HG02840 (cell line): ENCODE measurements at regions not wholly inside any gene's neighbourhood (a gene's known extent, or its start where the extent isn't known, plus 50 kb on each side); places are given as distances from the start of the nearest gene placed in this dataset.
A peak's percentile ranks its signal among the peaks of the same experiment; 100 is the strongest.

Experiments used
- ATAC-seq: cut with Tn5 transposase; IDR thresholded peaks from one replicate; pipeline ENCODE4 v1.9.1; 2021; ENCODE audit warnings: mild to moderate bottlenecking, moderate library complexity, moderate number of reproducible peaks; ENCODE audit not compliant: unreplicated experiment, low FRiP score

- ATAC-seq, result no peak
These were observed 134.1 kb upstream of the CEP162 start for GRCh38 chr6:84361372-84362192.

- ATAC-seq, result no peak
These were observed 132.6 kb upstream of the CEP162 start for GRCh38 chr6:84360039-84360438.

GRCh38 chr6:84358581-84358980 lies 131.1 kb upstream of the CEP162 start:
- ATAC-seq, result no peak

- ATAC-seq, result no peak
These were observed 130.2 kb upstream of the CEP162 start for GRCh38 chr6:84357631-84358030.

- ATAC-seq, result no peak
These were observed 129.5 kb upstream of the CEP162 start for GRCh38 chr6:84356907-84357306.

GRCh38 chr6:84353459-84354423 lies 126.3 kb upstream of the CEP162 start:
- ATAC-seq, result no peak

GRCh38 chr6:84350397-84350796 lies 123.0 kb upstream of the CEP162 start:
- ATAC-seq, result no peak

- no peak for ATAC-seq
These were observed 122.1 kb upstream of the CEP162 start for GRCh38 chr6:84349542-84349941.

GRCh38 chr6:84348801-84349200 lies 121.4 kb upstream of the CEP162 start:
- ATAC-seq, result no peak

GRCh38 chr6:84346372-84346771 lies 118.9 kb upstream of the CEP162 start:
- ATAC-seq, result no peak

GRCh38 chr6:84344005-84344404 lies 116.6 kb upstream of the CEP162 start:
- no peak for ATAC-seq

GRCh38 chr6:84340422-84340821 lies 113.0 kb upstream of the CEP162 start:
- ATAC-seq, result no peak

GRCh38 chr6:84333842-84334241 lies 106.4 kb upstream of the CEP162 start:
- no peak for ATAC-seq

- peak; percentile 94 for ATAC-seq
These were observed 104.9 kb upstream of the CEP162 start for GRCh38 chr6:84332139-84333034.

- no peak for ATAC-seq
These were observed 102.9 kb upstream of the CEP162 start for GRCh38 chr6:84330325-84330724.

GRCh38 chr6:84329516-84329915 lies 102.1 kb upstream of the CEP162 start:
- no peak for ATAC-seq

- ATAC-seq, result no peak
These were observed 101.6 kb upstream of the CEP162 start for GRCh38 chr6:84329077-84329476.

GRCh38 chr6:84317463-84317862 lies 90.0 kb upstream of the CEP162 start:
- no peak for ATAC-seq

GRCh38 chr6:84314377-84314898 lies 87.0 kb upstream of the CEP162 start:
- ATAC-seq, result no peak

GRCh38 chr6:84309336-84309735 lies 81.9 kb upstream of the CEP162 start:
- no peak for ATAC-seq
